NT2/D1 (cell line): ENCODE measurements at regions not wholly inside any gene's neighbourhood (a gene's known extent, or its start where the extent isn't known, plus 50 kb on each side); places are given as distances from the start of the nearest gene placed in this dataset.

Experiments used
- DNase-seq: peaks from one replicate; pipeline ENCODE4 v3.0.0-alpha.2; 2011; ENCODE audit warnings: low read depth, low spot score
- H3K27me3 ChIP-seq: 2 replicates; pipeline ENCODE4 v1.6.0; 2011; ENCODE audit warnings: mild to moderate bottlenecking; ENCODE audit not compliant: insufficient read length, insufficient read depth
- H3K36me3 ChIP-seq: 2 replicates; pipeline ENCODE4 v1.6.1; 2011; ENCODE audit warnings: mild to moderate bottlenecking, low read length, mixed read lengths; ENCODE audit not compliant: insufficient read depth, insufficient read length
- H3K4me1 ChIP-seq: 2 replicates; pipeline ENCODE4 v1.5.1; 2011; ENCODE audit not compliant: insufficient read depth, insufficient read length
- H3K4me3 ChIP-seq: 2 replicates; pipeline ENCODE4 v1.5.1; 2011; ENCODE audit warnings: low read depth; ENCODE audit not compliant: insufficient read length
- H3K9ac ChIP-seq: 2 replicates; pipeline ENCODE4 v1.6.0; 2011; ENCODE audit warnings: low read depth; ENCODE audit not compliant: insufficient read length
- H3K9me3 ChIP-seq: 2 replicates; pipeline ENCODE4 v1.5.1; 2011; ENCODE audit warnings: mild to moderate bottlenecking, low read length; ENCODE audit not compliant: insufficient read depth
- SUZ12 ChIP-seq: IDR thresholded peaks from 2 replicates; pipeline ENCODE4 v1.6.1; 2011; ENCODE audit not compliant: insufficient read length, insufficient read depth; ENCODE audit errors: extremely low read depth
- YY1 ChIP-seq: IDR thresholded peaks from 2 replicates; pipeline ENCODE4 v1.6.1; 2011; ENCODE audit not compliant: insufficient read length, insufficient read depth
- ZNF274 ChIP-seq: IDR thresholded peaks from 2 replicates; pipeline ENCODE4 v1.6.1; 2011; ENCODE audit warnings: mild to moderate bottlenecking, low read depth, low read length

GRCh38 chr16:85465328-85466303 is 147.5 kb upstream of the GSE1 start:
- H3K4me1 ChIP-seq = peaks cover 38% of the 10 kb centered on the region
- no peak for DNase-seq

DNA sequence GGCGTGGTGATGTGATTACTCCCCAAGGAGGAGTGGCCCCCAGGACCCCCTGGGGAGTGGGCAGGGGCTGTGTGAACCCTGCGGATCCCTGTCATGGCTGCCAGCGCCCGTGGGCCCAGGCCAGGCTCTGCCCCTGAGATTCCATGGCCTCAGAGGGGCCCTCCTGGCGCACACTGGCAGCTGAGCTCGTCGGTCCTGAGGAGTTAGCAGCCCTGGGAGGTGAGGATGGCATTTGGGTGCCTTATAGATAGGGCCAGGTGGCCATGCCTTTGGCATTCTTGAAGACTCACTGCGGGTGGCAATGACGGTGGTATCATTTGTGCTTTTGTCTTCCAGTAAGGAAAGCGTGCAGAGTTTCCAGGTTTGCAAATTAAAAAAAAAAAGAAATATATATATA is 146.8 kb upstream of the GSE1 start:
- Histone ChIP-seq H3K9ac (no peak overlapping the region), H3K9me3 (no peaks in the 10 kb centered on the region), H3K27me3 (peaks cover 27% of the 10 kb centered on the region), H3K4me1 (peaks cover 32% of the 10 kb centered on the region), H3K36me3 (no peaks in the 10 kb centered on the region), H3K4me3 (no peak overlapping the region)
- DNase-seq = no peak
- TF ChIP-seq YY1 (no peak), SUZ12 (no peak), ZNF274 (no peak)

More at GRCh38 chr16:85465328-85466303, 147.5 kb upstream of the GSE1 start:
- no peak for TF ChIP-seq SUZ12
- no peak for TF ChIP-seq ZNF274
- TF ChIP-seq YY1 = no peak
- H3K4me3 ChIP-seq = no peak overlapping the region
- H3K9ac ChIP-seq = no peak overlapping the region
- no peaks in the 10 kb centered on the region for H3K36me3 ChIP-seq
- no peaks in the 10 kb centered on the region for H3K9me3 ChIP-seq
- peaks cover 27% of the 10 kb centered on the region for H3K27me3 ChIP-seq

DNA sequence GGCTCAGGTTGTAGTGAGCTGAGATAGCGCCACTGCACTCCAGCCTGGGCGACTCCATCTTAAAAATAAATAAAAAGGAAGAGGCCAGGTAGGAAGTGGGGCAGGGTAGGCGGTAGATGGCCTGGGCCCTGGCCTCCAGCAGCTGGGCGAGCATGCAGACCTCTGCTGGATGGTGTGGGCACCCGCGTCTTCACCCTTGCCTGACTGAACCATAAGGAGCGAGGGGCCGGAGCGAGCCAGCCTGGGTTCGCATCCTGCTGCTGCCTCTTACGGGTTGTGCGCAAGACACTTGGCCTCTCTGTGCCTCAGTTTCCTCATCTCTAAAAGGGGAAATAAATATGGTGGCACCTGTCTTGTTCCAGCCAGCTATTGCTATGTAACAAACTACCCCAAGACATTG is 146.1 kb upstream of the GSE1 start:
- Histone ChIP-seq H3K9ac (no peak overlapping the region), H3K36me3 (no peaks in the 10 kb centered on the region), H3K9me3 (no peaks in the 10 kb centered on the region), H3K4me1 (peaks cover 30% of the 10 kb centered on the region), H3K27me3 (peaks cover 27% of the 10 kb centered on the region), H3K4me3 (no peak overlapping the region)
- no peak for DNase-seq
- TF ChIP-seq SUZ12 (no peak), YY1 (no peak), ZNF274 (no peak)

GRCh38 chr16:85469929-85470590 is 143.1 kb upstream of the GSE1 start:
- no peak overlapping the region for H3K4me3 ChIP-seq
- no peaks in the 10 kb centered on the region for H3K9me3 ChIP-seq
- no peak for DNase-seq
- H3K4me1 ChIP-seq = peaks cover 36% of the 10 kb centered on the region
- H3K27me3 ChIP-seq = peaks cover 4% of the 10 kb centered on the region
- H3K36me3 ChIP-seq = no peaks in the 10 kb centered on the region
- no peak overlapping the region for H3K9ac ChIP-seq
- TF ChIP-seq ZNF274 (no peak), YY1 (no peak), SUZ12 (no peak)

DNA sequence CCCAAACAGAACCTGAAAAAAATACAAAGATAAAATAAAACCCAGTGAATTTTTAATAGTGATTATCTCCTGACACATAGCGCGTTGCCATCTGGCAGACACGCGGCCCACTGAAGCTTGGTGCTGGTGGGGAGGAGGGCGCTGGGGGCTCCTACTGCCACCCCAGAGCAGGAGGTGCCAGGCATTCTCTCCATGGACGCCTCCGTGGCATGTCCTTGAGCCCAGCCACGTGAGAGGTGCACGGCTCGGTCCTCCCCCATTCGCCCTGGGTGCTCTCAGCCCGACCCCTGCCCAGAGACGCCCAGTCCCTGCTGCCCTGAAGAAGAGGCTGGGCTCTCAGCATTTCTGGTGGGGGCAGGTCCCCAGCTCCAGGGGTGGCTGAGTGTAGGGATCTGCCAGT is 142.2 kb upstream of the GSE1 start:
- TF ChIP-seq SUZ12 (no peak), ZNF274 (no peak), YY1 (no peak)
- H3K4me3 ChIP-seq = no peak overlapping the region
- H3K9me3 ChIP-seq = no peaks in the 10 kb centered on the region
- DNase-seq = no peak
- H3K4me1 ChIP-seq = peaks cover 36% of the 10 kb centered on the region
- no peaks in the 10 kb centered on the region for H3K36me3 ChIP-seq
- no peak overlapping the region for H3K9ac ChIP-seq
- H3K27me3 ChIP-seq = no peaks in the 10 kb centered on the region

GRCh38 chr16:85471469-85472431 is 141.4 kb upstream of the GSE1 start:
- Histone ChIP-seq H3K4me3 (no peak overlapping the region), H3K9ac (no peak overlapping the region), H3K4me1 (peaks cover 33% of the 10 kb centered on the region), H3K36me3 (no peaks in the 10 kb centered on the region), H3K9me3 (no peaks in the 10 kb centered on the region), H3K27me3 (no peaks in the 10 kb centered on the region)
- TF ChIP-seq ZNF274 (no peak), YY1 (no peak), SUZ12 (no peak)
- no peak for DNase-seq
